Left ventricle myocardium inferior (tissue), 1 donor: ENCODE measurements at regions not wholly inside any gene's neighbourhood (a gene's known extent, or its start where the extent isn't known, plus 50 kb on each side); places are given as distances from the start of the nearest gene placed in this dataset.

Experiments used
- DNase-seq: peaks from one replicate; pipeline ENCODE4 v3.0.0-alpha.2; 2020
- H3K27ac ChIP-seq: fragments of 200-600 bp; replicated peaks from 2 replicates; pipeline ENCODE4 v1.8.0; 2021
- H3K27me3 ChIP-seq: fragments of 200-600 bp; 2 replicates; pipeline ENCODE4 v1.8.0; 2021; ENCODE audit warnings: low read depth
- H3K36me3 ChIP-seq: fragments of 200-600 bp; 2 replicates; pipeline ENCODE4 v1.8.0; 2021
- H3K4me1 ChIP-seq: fragments of 200-600 bp; 2 replicates; pipeline ENCODE4 v1.8.0; 2021
- H3K4me3 ChIP-seq: fragments of 200-600 bp; 2 replicates; pipeline ENCODE4 v1.8.0; 2021; ENCODE audit warnings: mild to moderate bottlenecking, moderate library complexity
- H3K9me3 ChIP-seq: fragments of 200-600 bp; replicated peaks from 2 replicates; pipeline ENCODE4 v1.8.0; 2021
- CTCF ChIP-seq: fragments of 200-600 bp; IDR thresholded peaks from 2 replicates; pipeline ENCODE4 v1.8.0; 2021; ENCODE audit warnings: antibody characterized with exemption, mild to moderate bottlenecking, borderline replicate concordance
- intact Hi-C: fragments of 100-400 bp; cut with micrococcal nuclease; formaldehyde crosslinking; loops from one replicate; pipeline ENCODE4 v1.11.0; 2022
- donor health status: DM: no; HTN: yes; CAD: no; lungs with severe emphysema.

- H3K27me3 ChIP-seq = no peaks in the 10 kb centered on the region
- H3K27ac ChIP-seq = no peak overlapping the region
- peaks cover 18% of the 10 kb centered on the region for H3K9me3 ChIP-seq
- intact Hi-C loops = no loop called here
- H3K4me1 ChIP-seq = no peaks in the 10 kb centered on the region
- TF ChIP-seq CTCF = no peak
- no peaks in the 10 kb centered on the region for H3K36me3 ChIP-seq
- DNase-seq = no peak
- no peak overlapping the region for H3K4me3 ChIP-seq
These were observed 525.8 kb downstream of the FSCB start for GRCh38 chr14:43981135-43981768.

DNA sequence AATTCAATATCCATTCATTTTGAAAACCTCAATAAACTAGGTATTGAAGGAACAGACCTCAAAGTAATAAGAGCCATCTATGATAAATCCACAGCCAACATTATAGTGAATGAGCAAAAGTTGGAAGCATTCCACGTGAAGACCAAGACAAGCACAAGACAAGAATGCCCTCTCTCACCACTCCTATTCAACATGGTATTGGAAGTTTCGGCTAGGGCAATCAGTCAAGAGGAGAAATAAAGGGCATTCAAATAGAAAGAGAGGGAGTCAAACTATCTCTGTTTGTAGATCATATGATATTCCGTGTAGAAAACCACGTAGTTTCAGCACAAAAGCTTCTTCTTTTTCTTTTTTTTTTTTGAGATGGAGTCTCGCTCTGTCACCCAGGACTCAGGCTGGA, 550.3 kb downstream of the FSCB start:
- Histone ChIP-seq H3K4me3 (no peak overlapping the region), H3K4me1 (no peaks in the 10 kb centered on the region), H3K27ac (no peak overlapping the region), H3K9me3 (no peaks in the 10 kb centered on the region), H3K27me3 (no peaks in the 10 kb centered on the region), H3K36me3 (no peaks in the 10 kb centered on the region)
- no peak for TF ChIP-seq CTCF
- DNase-seq = no peak
- intact Hi-C loops = no loop called here

DNA sequence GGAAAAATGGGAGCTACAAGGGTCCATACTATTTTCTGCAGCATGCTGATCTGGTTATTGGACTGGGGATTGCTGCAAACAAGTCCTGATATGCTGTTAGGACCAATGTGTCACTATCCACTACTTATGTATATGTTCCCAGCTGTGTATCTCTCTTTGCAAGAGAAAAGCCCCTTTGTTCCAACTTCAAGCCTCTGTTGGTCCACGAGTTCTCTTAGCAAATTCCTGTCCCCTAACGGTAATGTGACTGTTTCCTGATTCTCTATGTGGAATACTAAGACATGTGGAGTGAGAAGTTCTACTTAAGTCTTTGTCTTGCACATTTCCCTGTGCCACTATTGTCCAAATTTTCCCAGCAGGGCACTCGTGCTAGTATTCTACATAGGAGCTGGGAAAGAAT, 557.7 kb downstream of the FSCB start:
- Histone ChIP-seq H3K36me3 (no peaks in the 10 kb centered on the region), H3K9me3 (no peaks in the 10 kb centered on the region), H3K4me3 (no peak overlapping the region), H3K27ac (no peak overlapping the region), H3K4me1 (no peaks in the 10 kb centered on the region), H3K27me3 (no peaks in the 10 kb centered on the region)
- no peak for TF ChIP-seq CTCF
- DNase-seq = no peak
- intact Hi-C loops = no loop called here

DNA sequence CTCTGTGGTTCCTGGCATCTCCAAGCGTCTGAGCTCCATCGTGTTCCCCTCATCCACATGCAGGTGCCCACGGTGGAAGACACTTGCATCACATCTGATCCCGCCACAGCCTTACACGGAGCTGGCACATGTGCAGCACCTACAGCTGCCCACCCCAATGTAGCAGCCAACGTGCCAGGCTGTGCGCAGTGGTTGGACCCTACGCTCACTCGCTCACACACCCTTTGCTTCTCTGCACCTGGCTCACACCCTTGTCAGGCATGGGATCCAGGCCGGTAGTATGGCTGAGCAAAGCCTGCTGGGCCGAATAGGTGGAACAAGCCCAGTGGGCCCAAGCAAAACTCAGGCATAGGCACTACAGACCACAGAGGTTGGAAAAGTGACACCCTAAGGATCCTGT, 567.2 kb downstream of the FSCB start:
- intact Hi-C loops = no loop called here
- DNase-seq = no peak
- Histone ChIP-seq H3K27ac (no peak overlapping the region), H3K36me3 (no peaks in the 10 kb centered on the region), H3K4me1 (no peaks in the 10 kb centered on the region), H3K27me3 (no peaks in the 10 kb centered on the region), H3K4me3 (no peak overlapping the region), H3K9me3 (peaks cover 9% of the 10 kb centered on the region)
- no peak for TF ChIP-seq CTCF

DNA sequence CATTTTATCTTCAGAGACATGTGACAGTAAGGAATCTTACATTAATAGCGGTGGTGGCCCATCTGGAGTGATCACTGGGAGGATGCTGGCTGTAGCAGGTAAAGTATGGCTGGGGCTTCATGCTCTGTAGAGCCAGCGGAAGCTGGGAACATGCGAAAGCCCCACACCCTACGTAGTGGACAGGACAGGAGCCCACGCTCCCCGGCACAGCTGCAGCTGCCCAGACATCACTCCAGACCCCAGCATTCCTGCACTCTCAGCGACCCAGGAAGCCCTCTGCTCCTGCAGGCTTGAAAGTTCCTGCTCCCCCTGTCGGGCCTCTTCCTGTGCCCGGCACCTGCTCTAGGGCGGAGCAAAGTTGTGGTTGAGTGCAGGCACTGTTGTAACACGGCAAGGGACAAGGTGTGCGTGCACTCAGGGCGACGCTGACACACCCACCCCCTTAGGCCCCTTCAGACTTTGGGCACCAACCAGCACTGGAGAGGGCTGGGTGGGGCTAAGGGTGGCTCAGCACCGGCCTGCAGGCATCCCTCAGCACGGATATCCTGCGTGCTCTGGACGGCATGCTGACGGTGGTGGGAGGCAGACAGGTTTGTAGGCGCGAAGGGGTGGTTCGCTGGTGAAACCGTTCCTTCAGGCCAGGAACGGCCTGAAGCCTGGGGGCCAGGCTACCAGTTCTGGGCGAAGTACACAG, 568.3 kb downstream of the FSCB start:
- Histone ChIP-seq H3K27ac (no peak overlapping the region), H3K4me3 (no peak overlapping the region), H3K4me1 (no peaks in the 10 kb centered on the region), H3K27me3 (no peaks in the 10 kb centered on the region), H3K36me3 (no peaks in the 10 kb centered on the region), H3K9me3 (peaks cover 20% of the 10 kb centered on the region)
- intact Hi-C loops = no loop called here
- DNase-seq = no peak
- TF ChIP-seq CTCF = no peak
